Heart left ventricle (tissue), 13 donors: ENCODE measurements at regions not wholly inside any gene's neighbourhood (a gene's known extent, or its start where the extent isn't known, plus 50 kb on each side); places are given as distances from the start of the nearest gene placed in this dataset.

Experiments
- POLR2A ChIP-seq, 2 donors: fragments of 450-650 bp; IDR thresholded peaks; one replicate each; pipeline ENCODE4 v1.6.1; 2017; ENCODE audit warnings: antibody characterized with exemption in 2 of 2, mild to moderate bottlenecking in 2 of 2, moderate library complexity in 2 of 2
- TF ChIP-seq, protein P1 (sequence below), 12 donors: fragments of 200-600 bp; sonication (generic) in 4 of 12; IDR thresholded peaks; one replicate each; pipeline versions ENCODE4 v1.5.0 to v1.8.0; 2018 to 2022; ENCODE audit warnings: antibody characterized with exemption in 12 of 12, mild to moderate bottlenecking in 5 of 12
- donor health status: ischemic (EF 13 %, LVEDD 7.1; RV severe dilation, severe dysfunction).
- donor health status: DM: no; HTN: yes; CAD: no.
- donor health status: DM: no; HTN: no; CAD: no.
- donor health status: ischemic (EF 25% LVEDD 6.9; RV normal size, moderate dysfunction).
- donor health status: ischemic (EF 25% LVEDD 5.7; RV mildly dilated, moderate dysfunction).
- donor health status: ischemic (EF 35%, LVEDD 5.7; RV mildly dilated, moderate dysfunction).
- donor health status: nonischemic (EF 11% LVEDD 7.7; RV severe dilation, severe dysfunction).
- donor health status: DM: yes; HTN: yes; CAD: no.
- donor health status: PGD.
- donor health status: ischemic (EF 29% LVEDD 5.4; RV normal size, mild dysfunction).
- donor health status: nonischemic (EF 23%, LVEDD 6.1; RV moderate dilation, normal function).

- TF ChIP-seq, protein P1, sequence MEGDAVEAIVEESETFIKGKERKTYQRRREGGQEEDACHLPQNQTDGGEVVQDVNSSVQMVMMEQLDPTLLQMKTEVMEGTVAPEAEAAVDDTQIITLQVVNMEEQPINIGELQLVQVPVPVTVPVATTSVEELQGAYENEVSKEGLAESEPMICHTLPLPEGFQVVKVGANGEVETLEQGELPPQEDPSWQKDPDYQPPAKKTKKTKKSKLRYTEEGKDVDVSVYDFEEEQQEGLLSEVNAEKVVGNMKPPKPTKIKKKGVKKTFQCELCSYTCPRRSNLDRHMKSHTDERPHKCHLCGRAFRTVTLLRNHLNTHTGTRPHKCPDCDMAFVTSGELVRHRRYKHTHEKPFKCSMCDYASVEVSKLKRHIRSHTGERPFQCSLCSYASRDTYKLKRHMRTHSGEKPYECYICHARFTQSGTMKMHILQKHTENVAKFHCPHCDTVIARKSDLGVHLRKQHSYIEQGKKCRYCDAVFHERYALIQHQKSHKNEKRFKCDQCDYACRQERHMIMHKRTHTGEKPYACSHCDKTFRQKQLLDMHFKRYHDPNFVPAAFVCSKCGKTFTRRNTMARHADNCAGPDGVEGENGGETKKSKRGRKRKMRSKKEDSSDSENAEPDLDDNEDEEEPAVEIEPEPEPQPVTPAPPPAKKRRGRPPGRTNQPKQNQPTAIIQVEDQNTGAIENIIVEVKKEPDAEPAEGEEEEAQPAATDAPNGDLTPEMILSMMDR (IDR thresholded peaks at IDR 0.05): no peak
- TF ChIP-seq POLR2A (IDR thresholded peaks at IDR 0.05): no peak
Measured at GRCh38 chr2:241976296-241976695, 106.8 kb downstream of the RTP5 start.
